SH-SY5Y (cell line): ENCODE measurements at regions not wholly inside any gene's neighbourhood (a gene's known extent, or its start where the extent isn't known, plus 50 kb on each side); places are given as distances from the start of the nearest gene placed in this dataset.

Experiments
- GATA2 ChIP-seq: IDR thresholded peaks from 2 replicates; pipeline ENCODE4 v1.6.1; 2011; ENCODE audit warnings: mild to moderate bottlenecking, low read depth, low read length
- GATA3 ChIP-seq: IDR thresholded peaks from 2 replicates; pipeline ENCODE4 v1.6.1; 2011; ENCODE audit warnings: low read depth, mild to moderate bottlenecking, low read length, moderate library complexity

DNA sequence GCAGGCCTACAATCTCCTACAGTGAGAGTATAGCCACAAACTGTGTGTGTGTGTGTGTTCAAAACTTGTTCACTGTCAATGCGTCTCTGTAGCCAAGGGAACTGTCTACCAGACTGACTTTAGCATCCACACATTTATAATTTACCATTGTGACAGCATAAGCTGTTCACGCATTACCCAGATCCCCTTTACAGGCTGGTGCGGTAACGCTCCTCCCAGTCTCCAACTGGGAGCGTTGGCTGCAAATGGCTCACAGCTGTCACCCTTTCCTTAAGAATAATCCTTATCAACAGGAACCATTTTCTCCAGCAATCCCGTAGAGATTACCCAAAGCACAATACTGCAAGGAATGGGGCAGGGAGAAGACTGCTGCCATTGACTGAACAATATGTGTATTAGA is 199.5 kb downstream of the GPAM start:
- TF ChIP-seq GATA3 (no peak), GATA2 (no peak)
